ENCODE measurements at regions not wholly inside any gene's neighbourhood (a gene's known extent, or its start where the extent isn't known, plus 50 kb on each side); places are given as distances from the start of the nearest gene placed in this dataset.

DNA sequence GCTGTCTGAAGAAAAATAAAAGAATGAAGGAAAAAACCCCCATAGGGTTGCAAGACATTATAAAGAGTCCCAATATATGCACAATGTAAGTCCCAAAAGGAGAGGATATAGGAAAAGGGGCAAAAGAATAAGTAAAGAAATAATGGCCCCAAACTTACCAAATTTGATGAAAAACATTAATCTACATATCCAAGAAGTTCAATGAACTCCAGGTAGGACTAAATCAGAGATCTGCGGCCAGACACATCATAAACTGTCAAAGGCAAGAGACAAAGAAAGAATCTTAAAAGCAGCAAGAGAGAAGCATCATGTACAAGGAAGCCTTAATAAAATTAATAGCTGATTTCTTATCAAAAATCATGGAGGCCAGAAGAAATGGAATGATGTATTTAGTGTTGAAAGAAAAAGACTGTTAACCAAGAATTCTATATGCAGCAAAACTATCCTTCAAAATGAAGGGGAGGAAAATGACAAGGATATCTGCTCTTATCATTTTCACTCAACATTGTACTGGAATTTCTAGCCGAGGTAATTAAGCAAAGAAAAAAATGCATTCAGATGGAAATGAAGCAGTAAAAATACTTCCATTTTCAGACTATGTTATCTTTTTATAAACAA lies 95.7 kb upstream of the GLI3 start:
- no peaks in the 10 kb centered on the region for H3K27me3 ChIP-seq (replicated peaks; ENCODE audit: control insufficient read depth, insufficient read depth, low read length)
- peaks cover 18% of the 10 kb centered on the region for H3K9me3 ChIP-seq (ENCODE audit: control insufficient read depth, low read length)
- DNase-seq (ENCODE audit: low read depth), result no peak

DNA sequence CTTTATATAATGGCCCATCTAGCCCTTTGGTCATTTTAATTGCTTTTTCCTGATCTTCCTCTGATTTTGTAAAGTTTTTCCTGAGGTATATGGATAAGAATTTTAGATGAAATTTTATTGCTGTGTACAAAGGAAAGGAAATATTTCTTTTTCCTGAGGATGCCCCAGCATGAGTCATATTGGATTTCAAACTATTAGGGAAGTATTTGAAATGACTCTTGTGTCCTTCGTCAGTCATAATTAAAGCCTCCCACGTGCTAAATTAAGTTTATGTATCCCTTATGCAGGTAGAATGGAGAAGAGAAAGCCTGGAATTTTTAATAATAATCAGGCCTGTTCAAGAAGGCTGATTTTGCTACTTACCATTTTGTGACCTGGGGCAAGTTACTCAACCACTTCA lies 82.6 kb upstream of the GLI3 start:
- H3K4me3 ChIP-seq (ENCODE audit: low read length), result no peak overlapping the region

More for the DNA sequence above, 95.7 kb upstream of the GLI3 start:
- peaks cover 3% of the 10 kb centered on the region for H3K4me1 ChIP-seq (ENCODE audit: control insufficient read depth, insufficient read depth, low read length)
- H3K9ac ChIP-seq (ENCODE audit: low read length), result no peak overlapping the region
- H3K4me3 ChIP-seq (ENCODE audit: low read length), result no peak overlapping the region
- H3K36me3 ChIP-seq (ENCODE audit: control insufficient read depth, insufficient read depth, low read length, severe bottlenecking), result no peaks in the 10 kb centered on the region

DNA sequence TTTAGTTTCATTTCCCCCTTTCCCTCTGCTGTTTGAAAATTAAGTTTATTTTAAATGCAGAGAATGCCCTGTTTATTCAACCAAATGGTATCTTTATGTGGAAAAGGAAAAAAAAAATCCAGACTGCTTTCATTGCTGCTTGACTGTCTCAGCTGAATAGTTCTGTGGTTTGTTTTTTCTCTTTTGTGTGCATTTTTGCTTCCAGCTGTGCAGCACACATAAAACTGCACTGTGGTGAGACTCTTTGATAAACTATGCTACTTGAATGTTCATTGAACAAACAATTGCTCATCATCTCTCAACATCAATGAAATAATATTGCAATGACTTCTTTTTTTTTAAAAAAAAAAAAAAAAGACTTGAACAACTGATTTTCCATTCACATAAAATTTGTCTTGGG lies 78.6 kb upstream of the GLI3 start:
- Histone ChIP-seq H3K4me3 (ENCODE audit: low read length) (no peak overlapping the region), H3K4me1 (ENCODE audit: control insufficient read depth, insufficient read depth, low read length) (peaks cover 12% of the 10 kb centered on the region), H3K9ac (ENCODE audit: low read length) (no peak overlapping the region), H3K36me3 (ENCODE audit: control insufficient read depth, insufficient read depth, low read length, severe bottlenecking) (no peaks in the 10 kb centered on the region), H3K9me3 (ENCODE audit: control insufficient read depth, low read length) (peaks cover 17% of the 10 kb centered on the region), H3K27me3 (replicated peaks; ENCODE audit: control insufficient read depth, insufficient read depth, low read length) (no peaks in the 10 kb centered on the region)
- DNase-seq (ENCODE audit: low read depth), result peak; percentile 56

More for the DNA sequence above, 82.6 kb upstream of the GLI3 start:
- H3K4me1 ChIP-seq (ENCODE audit: control insufficient read depth, insufficient read depth, low read length), result peaks cover 11% of the 10 kb centered on the region
- no peaks in the 10 kb centered on the region for H3K9me3 ChIP-seq (ENCODE audit: control insufficient read depth, low read length)
- H3K36me3 ChIP-seq (ENCODE audit: control insufficient read depth, insufficient read depth, low read length, severe bottlenecking), result no peaks in the 10 kb centered on the region
- no peaks in the 10 kb centered on the region for H3K27me3 ChIP-seq (replicated peaks; ENCODE audit: control insufficient read depth, insufficient read depth, low read length)
- no peak for DNase-seq (ENCODE audit: low read depth)
- no peak overlapping the region for H3K9ac ChIP-seq (ENCODE audit: low read length)

DNA sequence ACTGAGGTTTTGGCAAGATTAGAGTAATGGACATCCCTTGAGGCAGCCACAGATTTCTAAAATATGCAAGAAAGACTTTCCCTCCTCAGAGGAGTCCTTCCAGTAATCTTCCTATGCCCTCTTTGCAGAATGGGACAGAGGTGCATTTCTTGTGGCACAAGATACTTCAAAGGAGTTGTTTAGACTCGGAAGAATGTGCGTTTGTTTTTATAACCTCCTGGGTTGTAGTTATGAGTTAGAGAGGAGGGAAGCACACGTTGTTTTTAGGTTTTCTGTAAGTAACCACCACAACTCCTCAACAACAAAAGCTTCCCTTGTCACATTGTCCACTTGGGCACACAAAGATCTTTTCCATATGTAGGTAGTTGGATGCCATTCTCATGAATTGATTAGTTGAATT lies 78.1 kb upstream of the GLI3 start:
- Histone ChIP-seq H3K36me3 (ENCODE audit: control insufficient read depth, insufficient read depth, low read length, severe bottlenecking) (no peaks in the 10 kb centered on the region), H3K4me1 (ENCODE audit: control insufficient read depth, insufficient read depth, low read length) (peaks cover 12% of the 10 kb centered on the region), H3K9me3 (ENCODE audit: control insufficient read depth, low read length) (peaks cover 20% of the 10 kb centered on the region), H3K4me3 (ENCODE audit: low read length) (no peak overlapping the region), H3K9ac (ENCODE audit: low read length) (no peak overlapping the region), H3K27me3 (replicated peaks; ENCODE audit: control insufficient read depth, insufficient read depth, low read length) (no peaks in the 10 kb centered on the region)
- peak; percentile 41 for DNase-seq (ENCODE audit: low read depth)

DNA sequence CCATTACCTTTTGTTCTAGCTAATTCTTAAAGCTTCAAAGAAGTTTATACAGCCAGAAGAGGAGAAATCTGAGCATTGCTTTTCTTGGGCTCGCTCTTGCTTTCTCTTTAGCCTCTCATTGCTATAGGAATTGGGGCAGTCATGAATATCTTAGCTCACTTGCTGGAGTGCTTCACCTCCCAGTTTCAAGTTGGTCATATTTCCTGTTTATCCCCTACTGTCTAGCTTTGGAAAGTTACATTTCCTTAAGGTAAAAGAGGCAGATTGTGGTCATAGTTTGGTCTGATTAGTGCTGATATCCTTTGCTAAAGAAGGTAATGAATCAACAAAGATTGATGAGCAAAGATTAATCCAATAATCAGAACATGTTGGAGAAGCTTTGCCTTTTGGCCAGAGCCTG lies 77.7 kb upstream of the GLI3 start:
- no peak for DNase-seq (ENCODE audit: low read depth)
- no peak overlapping the region for H3K9ac ChIP-seq (ENCODE audit: low read length)
- peaks cover 12% of the 10 kb centered on the region for H3K4me1 ChIP-seq (ENCODE audit: control insufficient read depth, insufficient read depth, low read length)
- H3K4me3 ChIP-seq (ENCODE audit: low read length), result no peak overlapping the region
- H3K36me3 ChIP-seq (ENCODE audit: control insufficient read depth, insufficient read depth, low read length, severe bottlenecking), result no peaks in the 10 kb centered on the region
- peaks cover 20% of the 10 kb centered on the region for H3K9me3 ChIP-seq (ENCODE audit: control insufficient read depth, low read length)
- H3K27me3 ChIP-seq (replicated peaks; ENCODE audit: control insufficient read depth, insufficient read depth, low read length), result no peaks in the 10 kb centered on the region

DNA sequence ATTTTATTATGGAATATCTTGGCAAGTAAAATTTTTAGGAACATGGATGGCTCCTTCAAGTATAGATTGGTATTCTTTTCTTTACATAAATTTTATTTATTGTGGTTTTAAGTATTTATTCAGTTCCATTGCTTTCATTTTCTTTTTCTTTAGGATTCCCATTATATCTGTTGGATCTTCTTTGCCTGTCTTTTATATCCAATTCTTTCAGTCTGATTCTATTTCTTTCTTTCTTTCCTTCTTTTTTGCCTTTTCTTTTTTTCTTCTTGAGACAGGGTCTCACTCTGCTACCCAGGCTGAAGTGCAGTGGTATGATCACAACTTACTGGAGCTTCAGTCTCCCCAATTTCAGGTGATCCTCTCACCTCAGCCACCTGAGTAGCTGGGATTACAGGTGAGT lies 74.2 kb upstream of the GLI3 start:
- Histone ChIP-seq H3K4me1 (ENCODE audit: control insufficient read depth, insufficient read depth, low read length) (peaks cover 12% of the 10 kb centered on the region), H3K9me3 (ENCODE audit: control insufficient read depth, low read length) (peaks cover 26% of the 10 kb centered on the region), H3K36me3 (ENCODE audit: control insufficient read depth, insufficient read depth, low read length, severe bottlenecking) (no peaks in the 10 kb centered on the region), H3K4me3 (ENCODE audit: low read length) (peak overlapping the region; percentile 20), H3K9ac (ENCODE audit: low read length) (no peak overlapping the region), H3K27me3 (replicated peaks; ENCODE audit: control insufficient read depth, insufficient read depth, low read length) (no peaks in the 10 kb centered on the region)
- no peak for DNase-seq (ENCODE audit: low read depth)

DNA sequence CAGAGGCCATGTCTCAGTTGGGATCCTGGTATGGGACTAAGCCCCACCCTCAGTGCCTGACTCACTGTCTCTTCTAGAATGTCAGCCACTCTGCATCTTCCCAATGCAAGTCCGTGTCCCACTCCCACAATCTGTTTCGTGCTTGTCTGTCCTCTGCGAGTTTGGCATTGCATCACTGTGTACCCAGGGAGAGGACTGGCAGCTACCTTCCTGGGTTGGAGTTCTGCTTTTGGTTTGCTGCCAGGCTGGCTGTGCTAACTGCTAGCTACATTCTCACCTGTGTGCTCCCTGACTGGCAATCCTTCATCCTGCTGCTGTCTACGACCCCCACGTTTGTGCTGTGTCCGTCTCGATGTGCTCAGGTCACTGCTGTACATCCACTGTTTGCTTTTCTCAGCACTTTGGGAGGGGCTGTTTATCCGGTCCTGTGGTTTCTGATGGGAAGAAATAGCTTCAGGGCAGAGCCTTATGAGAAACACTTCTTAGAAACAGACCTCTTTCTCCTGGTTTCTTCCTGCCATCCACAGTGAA lies 56.0 kb upstream of the GLI3 start:
- no peaks in the 10 kb centered on the region for H3K4me1 ChIP-seq (ENCODE audit: control insufficient read depth, insufficient read depth, low read length)
- H3K36me3 ChIP-seq (ENCODE audit: control insufficient read depth, insufficient read depth, low read length, severe bottlenecking), result no peaks in the 10 kb centered on the region
- no peak overlapping the region for H3K4me3 ChIP-seq (ENCODE audit: low read length)
- peak; percentile 24 for DNase-seq (ENCODE audit: low read depth)
- no peaks in the 10 kb centered on the region for H3K9me3 ChIP-seq (ENCODE audit: control insufficient read depth, low read length)
- no peaks in the 10 kb centered on the region for H3K27me3 ChIP-seq (replicated peaks; ENCODE audit: control insufficient read depth, insufficient read depth, low read length)
- no peak overlapping the region for H3K9ac ChIP-seq (ENCODE audit: low read length)

DNA sequence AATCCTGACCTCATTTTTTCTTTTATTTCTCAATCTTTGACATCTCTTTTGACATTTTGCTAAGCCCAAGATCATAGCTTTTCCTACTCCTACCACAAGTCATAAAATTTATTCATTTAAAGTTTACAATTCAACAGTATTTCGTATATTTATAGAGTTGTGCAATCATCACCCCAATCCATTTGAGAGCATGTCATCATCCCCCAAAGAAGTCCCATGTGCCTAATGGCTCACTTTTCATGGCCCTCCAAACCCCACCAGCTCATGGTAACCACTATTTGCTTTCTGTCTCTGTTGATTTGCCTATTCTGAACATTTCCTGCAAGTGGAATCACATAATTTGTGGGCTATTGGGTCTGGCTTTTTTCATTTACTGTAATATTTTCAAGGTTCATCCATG lies 52.5 kb upstream of the GLI3 start:
- Histone ChIP-seq H3K9ac (ENCODE audit: low read length) (no peak overlapping the region), H3K4me3 (ENCODE audit: low read length) (no peak overlapping the region), H3K27me3 (replicated peaks; ENCODE audit: control insufficient read depth, insufficient read depth, low read length) (no peaks in the 10 kb centered on the region), H3K4me1 (ENCODE audit: control insufficient read depth, insufficient read depth, low read length) (peaks cover 10% of the 10 kb centered on the region), H3K36me3 (ENCODE audit: control insufficient read depth, insufficient read depth, low read length, severe bottlenecking) (no peaks in the 10 kb centered on the region), H3K9me3 (ENCODE audit: control insufficient read depth, low read length) (no peaks in the 10 kb centered on the region)
- no peak for DNase-seq (ENCODE audit: low read depth)

Measured in adipocyte (in vitro differentiated cells).